HS-27A (cell line): ENCODE measurements at regions not wholly inside any gene's neighbourhood (a gene's known extent, or its start where the extent isn't known, plus 50 kb on each side); places are given as distances from the start of the nearest gene placed in this dataset.

Source experiments
- DNase-seq: peaks from one replicate; pipeline ENCODE4 v3.0.0-alpha.2; 2012; ENCODE audit warnings: low read depth, missing footprints

DNA sequence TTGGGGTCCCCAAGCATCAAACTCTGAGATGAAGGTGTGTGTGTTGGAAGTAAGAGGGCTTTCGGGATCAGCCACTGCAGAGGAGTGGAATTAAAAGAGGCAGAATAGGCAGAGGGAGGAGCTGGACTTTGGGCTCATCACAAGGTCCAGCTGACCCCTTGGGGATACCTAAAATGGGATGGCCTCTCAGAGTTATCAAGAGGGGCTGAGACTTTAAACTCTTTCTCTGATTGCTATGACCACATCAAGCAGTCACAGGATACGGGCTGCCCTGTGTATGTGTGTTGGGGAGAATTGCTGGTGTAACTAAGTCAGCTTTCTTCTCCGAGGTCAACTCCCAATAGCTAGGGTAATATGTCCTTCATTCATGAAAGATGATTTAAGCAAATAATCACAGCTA, 127.7 kb upstream of the SLC14A2 start:
- no peak for DNase-seq

GRCh38 chr18:45488645-45489044, 126.6 kb upstream of the SLC14A2 start:
- no peak for DNase-seq

DNA sequence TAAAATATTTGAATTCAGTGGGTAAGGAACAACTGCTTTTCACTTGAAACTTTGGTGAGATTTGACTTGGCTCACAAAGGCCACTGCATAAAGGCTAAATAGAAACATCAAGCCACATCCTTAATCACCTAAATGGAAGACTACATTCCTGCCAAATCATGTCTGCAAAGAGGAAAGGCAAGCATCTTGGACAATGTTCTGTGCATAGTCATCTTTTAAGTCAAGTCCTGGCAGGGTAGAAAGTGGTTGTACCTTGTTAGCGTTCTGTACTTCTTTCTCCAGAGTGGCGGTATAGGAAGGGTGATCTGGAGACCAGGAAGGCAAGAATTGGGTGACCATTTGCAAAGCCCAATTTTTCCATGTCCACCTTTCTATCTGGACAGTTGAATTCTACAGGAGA, 121.4 kb upstream of the SLC14A2 start:
- DNase-seq: no peak

GRCh38 chr18:45494811-45495210, 120.5 kb upstream of the SLC14A2 start:
- DNase-seq: no peak

DNA sequence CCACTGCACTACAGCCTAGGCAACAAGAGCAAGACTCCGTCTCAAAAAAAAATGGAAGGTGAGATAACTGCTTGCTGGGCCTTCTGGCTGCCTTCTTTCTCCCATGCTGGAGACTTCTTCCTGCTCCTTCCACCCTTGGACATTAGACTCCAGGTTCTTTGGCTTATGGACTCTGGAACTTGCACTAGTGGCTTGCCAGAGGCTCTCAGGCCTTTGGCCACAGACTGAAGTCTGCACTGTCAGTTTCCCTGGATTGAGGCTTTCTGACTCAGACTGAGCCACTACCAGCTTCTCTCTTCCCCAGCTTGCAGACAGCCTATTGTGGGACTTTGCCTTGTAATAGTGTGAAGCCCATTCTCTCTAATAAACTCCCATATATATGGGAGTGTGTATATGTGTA, 118.5 kb upstream of the SLC14A2 start:
- no peak for DNase-seq

GRCh38 chr18:45497595-45498286, 117.5 kb upstream of the SLC14A2 start:
- DNase-seq: no peak

- no peak for DNase-seq
These were observed 117.0 kb upstream of the SLC14A2 start for GRCh38 chr18:45498287-45498658.

DNA sequence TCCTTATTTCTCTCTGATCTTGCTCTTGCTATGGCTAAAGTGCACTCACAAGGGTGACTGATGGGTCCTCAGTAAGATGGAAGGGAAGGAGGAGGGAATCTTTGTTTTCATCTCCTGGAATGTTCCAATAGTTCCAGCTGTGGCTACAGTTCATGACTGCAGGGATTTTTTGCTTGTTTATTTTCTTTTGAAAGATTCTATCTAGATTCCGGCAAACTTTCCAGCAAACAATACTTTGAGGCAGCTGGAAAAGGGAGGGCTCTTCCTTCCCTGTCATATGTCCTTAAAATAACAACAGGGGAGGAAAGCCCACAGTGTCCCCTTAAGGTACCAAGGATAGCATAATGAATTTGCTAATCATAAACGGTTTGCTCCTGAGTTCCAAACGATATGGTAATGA, 111.3 kb upstream of the SLC14A2 start:
- no peak for DNase-seq

GRCh38 chr18:45505497-45506206, 109.6 kb upstream of the SLC14A2 start:
- DNase-seq: no peak

DNA sequence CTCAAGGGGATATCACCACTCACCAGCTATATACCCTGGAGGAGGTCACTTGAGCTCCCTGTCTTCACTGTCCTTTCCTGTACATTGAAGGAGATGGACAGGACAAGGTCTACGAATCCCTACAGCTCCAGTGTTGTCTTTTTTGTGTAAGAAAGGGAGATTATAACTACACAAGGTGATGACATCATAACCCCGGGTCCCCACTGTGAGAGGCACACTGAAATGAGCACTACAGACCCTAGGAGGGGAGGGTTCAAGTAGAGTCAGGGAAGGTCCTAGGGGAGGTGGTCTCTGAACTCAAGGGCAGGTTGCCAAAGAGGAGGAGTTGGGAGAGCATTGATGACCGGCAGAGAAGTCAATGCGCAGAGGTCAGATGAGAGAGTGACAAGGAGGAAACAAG, 108.3 kb upstream of the SLC14A2 start:
- no peak for DNase-seq

- DNase-seq: no peak
These were observed 105.7 kb upstream of the SLC14A2 start for GRCh38 chr18:45509535-45509934.

DNA sequence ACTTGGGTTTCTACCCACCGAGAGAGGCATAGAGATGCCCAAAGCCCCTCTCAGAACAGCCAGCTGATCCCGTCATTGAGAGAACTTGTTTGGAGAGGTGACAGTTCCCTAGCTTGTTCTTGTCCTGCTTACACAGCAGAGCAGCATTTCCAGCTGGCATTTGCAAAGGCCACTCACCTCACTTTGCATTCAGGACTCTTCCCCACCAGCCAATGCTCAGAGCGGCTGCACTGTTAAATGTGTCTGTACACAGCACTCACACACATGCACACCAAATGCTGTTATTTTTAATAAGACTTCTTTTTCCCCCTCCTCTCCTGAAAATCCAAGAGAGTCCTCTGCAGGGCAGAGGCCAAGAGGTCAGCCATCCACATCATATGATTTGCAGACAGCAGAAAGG, 104.6 kb upstream of the SLC14A2 start:
- DNase-seq: no peak

DNA sequence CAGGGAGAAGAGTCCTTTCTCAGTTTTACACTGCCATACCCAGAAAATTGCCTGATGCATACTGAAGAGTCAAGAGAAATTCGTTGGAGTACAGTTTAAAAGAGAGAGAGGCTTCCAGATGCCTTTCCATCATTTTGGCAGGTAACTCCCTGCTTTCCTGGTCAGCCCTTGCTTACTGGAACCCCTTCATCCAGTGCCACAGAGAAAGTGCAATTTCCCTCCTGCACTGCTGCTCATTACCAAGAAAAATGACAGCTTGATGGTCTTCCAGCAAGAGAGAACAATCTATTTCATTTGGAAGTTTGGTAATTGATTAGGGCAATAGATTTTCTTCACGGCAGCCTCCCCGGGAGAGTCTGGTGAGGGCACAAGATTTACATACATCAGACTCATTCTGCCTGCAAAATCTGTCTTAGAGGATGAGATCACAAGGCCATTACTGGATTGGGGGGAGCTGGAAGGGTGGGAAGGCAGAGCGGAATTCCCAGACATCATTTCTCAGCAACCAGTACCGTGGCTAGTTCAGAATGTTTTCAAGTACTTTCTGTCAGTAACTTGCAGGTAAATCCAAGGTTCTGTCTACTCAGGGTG, 102.8 kb upstream of the SLC14A2 start:
- no peak for DNase-seq

DNA sequence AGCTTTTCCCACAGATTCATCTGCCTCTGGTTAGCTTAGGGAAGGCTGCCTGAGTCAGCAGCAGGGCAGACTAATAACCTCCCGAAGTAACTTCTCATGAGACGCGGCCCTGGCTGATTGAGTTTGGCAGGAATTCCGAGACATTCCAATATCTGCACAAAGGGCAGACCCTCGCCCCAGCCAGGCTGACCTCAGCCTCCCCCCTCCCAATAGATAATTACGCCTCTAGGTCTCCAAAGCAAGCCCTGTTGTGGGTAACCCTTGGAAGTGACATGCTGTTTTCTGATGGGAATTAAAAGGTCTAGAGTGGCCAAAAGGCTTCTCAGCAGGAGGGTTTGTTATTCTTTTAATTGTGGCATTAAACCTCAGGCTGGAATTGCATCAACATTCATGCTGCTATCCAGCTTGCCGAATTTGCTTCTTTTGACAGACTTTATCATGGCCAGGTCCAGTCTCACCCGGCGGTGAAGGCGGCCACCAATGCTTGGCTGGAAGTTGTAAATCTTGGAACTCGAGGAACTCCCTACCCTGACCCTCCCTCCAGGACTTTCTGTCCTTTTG, 98.0 kb upstream of the SLC14A2 start:
- no peak for DNase-seq

GRCh38 chr18:45518311-45519155, 96.7 kb upstream of the SLC14A2 start:
- DNase-seq: no peak

DNA sequence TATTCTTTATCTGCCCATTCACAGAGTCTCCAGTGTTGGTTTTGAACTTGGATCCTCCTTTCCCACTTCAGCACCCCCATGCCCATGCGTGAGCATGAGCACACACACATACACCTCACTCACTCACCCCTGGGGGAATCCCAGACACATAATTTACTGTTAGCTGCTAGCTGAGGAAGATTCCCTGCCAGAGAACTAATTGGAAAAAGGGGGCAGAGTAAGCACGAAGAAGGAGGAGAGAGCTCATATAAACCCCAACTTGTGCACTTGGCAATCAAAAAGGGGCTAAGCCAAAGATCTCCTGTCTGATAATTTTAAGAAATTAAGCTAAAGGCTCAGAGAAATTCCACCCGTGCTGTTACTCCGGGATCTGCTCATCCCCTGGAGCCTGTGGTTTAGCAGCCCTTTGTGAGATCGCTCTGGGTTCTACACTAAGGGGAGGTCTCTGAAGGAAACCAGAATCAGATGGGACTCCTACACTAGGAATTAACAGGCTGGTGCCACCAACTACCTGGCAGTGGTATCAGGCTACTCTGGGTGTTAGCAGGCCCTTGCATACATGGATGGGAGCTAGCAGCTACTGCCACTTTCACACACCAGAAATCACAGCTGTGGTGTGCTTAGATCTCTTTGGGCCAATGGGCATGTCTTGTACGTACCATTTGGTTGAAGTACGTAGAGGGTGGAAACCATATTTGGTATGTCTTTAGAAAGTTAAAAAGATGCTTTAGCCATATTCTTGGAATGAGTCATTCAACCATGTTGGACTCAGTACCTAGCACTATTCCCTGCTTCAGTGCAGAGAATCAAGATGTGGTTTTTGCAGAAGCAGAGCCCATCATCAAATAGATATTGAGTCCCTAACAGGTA, 95.6 kb upstream of the SLC14A2 start:
- DNase-seq: no peak

DNA sequence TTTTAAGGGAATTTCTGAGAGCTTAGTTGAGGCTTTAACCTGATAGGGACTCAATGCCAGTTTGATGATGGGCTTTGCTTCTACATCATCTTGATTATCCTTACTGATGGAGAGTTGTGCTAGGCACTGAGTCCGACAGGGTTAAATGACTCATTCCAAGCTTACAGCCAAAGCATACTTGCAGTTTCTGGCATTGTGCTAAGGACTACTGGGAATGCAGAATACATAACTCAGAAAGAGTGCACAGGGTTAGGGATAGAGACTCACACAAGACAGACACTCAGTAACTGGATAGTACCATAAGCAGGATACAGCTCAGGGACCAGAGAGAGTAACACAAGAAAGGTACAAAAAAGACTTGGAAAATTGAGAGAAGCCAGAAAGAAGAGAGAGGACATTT, 94.1 kb upstream of the SLC14A2 start:
- no peak for DNase-seq

- no peak for DNase-seq
These were observed 93.5 kb upstream of the SLC14A2 start for GRCh38 chr18:45521777-45522176.

GRCh38 chr18:45522371-45522770, 92.9 kb upstream of the SLC14A2 start:
- no peak for DNase-seq

- no peak for DNase-seq
These were observed 90.0 kb upstream of the SLC14A2 start for GRCh38 chr18:45525301-45525700.

DNA sequence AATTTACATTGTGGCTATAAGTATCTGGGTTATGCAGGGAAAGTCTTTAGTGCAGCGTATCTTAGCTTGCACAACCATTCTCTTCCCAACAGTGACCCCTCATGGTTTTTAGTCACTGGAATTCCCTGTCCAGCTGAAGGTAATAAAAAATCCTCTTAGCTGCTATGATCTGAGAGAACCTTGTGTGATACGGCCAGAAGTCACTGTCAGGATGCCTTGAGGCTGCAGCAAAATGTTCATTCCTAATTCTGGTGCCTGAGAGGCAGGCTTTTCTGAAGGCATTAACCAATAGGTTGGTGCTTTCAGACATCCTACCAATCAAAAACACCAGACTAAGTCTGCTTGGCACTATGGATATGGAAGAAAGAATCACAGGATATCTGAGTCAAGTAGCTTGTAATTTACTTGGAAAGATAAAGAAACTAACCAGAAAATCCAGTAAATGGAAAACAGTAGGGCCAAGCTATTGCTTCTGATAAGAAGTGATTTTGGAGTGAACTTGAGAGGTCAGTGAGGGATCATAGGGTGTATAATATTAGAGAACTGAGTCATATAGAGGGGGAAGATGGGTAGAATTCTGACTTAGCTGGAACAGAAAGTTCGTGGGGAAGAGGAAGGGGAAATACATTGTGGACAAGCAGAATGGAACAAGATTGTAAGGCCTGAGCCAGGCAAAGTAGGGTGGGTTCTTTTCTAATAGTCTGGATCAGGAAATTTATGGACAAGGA, 89.0 kb upstream of the SLC14A2 start:
- DNase-seq: no peak
